ENCODE measurements at regions not wholly inside any gene's neighbourhood (a gene's known extent, or its start where the extent isn't known, plus 50 kb on each side); places are given as distances from the start of the nearest gene placed in this dataset.
"Not testable (repeated sequence)": the region's sequence is repeated elsewhere in the genome, so short reads cannot be mapped to it uniquely, and the experiment has no call there.

DNA sequence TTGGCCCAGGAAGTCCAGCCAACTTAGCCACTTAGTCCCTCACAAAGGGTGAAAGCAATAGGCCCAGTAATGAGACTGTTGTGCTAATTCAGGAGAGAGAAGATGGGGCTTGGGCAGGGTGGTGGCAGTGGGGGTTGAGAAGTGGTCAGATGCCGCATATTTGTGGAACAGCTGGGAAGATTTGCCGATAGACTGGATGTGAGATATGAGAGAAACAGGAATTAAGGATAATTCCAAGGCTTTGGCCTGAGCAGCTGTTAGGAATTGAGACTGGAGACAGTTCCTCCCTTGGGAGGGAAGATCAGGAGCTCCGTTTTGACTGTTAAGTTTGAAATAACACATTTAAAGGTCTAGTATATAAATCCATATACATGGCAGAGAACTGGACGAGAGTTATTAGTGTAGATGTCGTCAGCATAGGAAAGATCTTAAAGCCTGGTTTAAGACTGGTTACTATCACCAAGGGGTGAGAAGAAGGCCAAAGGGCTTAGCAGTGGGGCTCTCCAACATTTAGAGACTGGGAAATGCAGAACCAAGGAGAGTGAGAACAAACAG is 323.7 kb upstream of the FAM78B start:
- no peak for TF ChIP-seq CTCF (IDR thresholded peaks at IDR 0.05; ENCODE audit: insufficient read depth, low read length, severe bottlenecking)
- no peak overlapping the region for H3K4me3 ChIP-seq (ENCODE audit: low read depth, low read length)
- H3K36me3 ChIP-seq (ENCODE audit: control insufficient read depth, insufficient read depth, low read length): no peaks in the 10 kb centered on the region
- H3K27me3 ChIP-seq (ENCODE audit: control insufficient read depth, insufficient read depth, low read length): no peaks in the 10 kb centered on the region
- no peak for FAIRE-seq
- no peak for DNase-seq (ENCODE audit: low read depth)

DNA sequence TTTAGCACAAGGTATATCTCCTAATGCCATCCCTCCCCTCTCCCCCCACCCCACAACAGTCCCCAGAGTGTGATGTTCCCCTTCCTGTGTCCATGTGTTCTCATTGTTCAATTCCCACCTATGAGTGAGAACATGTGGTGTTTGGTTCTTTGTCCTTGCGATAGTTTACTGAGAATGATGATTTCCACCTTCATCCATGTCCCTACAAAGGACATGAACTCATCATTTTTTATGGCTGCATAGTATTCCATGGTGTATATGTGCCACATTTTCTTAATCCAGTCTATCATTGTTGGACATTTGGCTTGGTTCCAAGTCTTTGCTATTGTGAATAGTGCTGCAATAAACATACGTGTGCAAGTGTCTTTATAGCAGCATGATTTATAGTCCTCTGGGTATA is 327.0 kb upstream of the FAM78B start:
- H3K4me3 ChIP-seq (ENCODE audit: low read depth, low read length); DNase-seq (ENCODE audit: low read depth); FAIRE-seq; H3K36me3 ChIP-seq (ENCODE audit: control insufficient read depth, insufficient read depth, low read length); H3K27me3 ChIP-seq (ENCODE audit: control insufficient read depth, insufficient read depth, low read length): not testable (repeated sequence)

DNA sequence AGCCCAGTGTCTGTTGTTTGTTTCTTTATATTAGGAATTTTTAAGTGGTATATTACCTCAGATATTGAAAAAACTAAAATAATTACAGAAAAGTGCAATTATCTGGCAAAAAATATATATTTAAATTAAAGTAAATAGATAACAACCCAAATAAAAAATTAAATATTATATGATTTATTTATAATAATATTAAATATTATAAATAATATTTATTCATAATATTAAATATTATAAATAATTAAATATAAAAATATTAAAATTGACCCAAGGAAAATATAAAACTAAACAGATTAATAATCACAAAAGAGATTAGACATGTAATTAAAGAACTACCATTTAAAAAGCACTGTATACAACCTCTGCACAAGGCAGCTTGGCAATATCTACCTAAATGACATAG is 331.9 kb upstream of the POGK start:
- Histone ChIP-seq H3K27me3 (ENCODE audit: control insufficient read depth, insufficient read depth, low read length) (no peaks in the 10 kb centered on the region), H3K4me3 (ENCODE audit: low read depth, low read length) (no peak overlapping the region), H3K36me3 (ENCODE audit: control insufficient read depth, insufficient read depth, low read length) (no peaks in the 10 kb centered on the region)
- no peak for TF ChIP-seq CTCF (IDR thresholded peaks at IDR 0.05; ENCODE audit: insufficient read depth, low read length, severe bottlenecking)
- no peak for FAIRE-seq
- no peak for DNase-seq (ENCODE audit: low read depth)

DNA sequence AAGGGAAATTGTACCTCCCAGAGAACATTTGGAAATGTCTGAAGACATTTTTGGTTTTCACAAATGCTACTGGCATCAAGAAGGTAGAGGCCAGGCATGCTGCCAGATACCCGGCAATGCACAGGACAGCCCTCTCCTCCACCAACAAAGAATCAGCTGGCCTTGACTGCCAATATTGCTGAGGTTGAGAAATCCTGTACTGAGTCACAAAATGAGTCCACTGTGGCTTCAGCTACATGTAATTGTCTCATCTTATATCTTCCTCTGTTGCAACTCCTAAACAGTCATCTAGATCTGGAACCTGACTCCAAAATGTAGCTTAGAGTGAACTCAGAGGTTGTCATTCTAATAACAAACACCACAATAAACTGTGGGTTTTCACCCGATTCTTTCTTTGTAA is 327.5 kb upstream of the POGK start:
- DNase-seq (ENCODE audit: low read depth): peak; percentile 72
- H3K4me3 ChIP-seq (ENCODE audit: low read depth, low read length): no peak overlapping the region
- no peak for FAIRE-seq
- H3K27me3 ChIP-seq (ENCODE audit: control insufficient read depth, insufficient read depth, low read length): no peaks in the 10 kb centered on the region
- no peak for TF ChIP-seq CTCF (IDR thresholded peaks at IDR 0.05; ENCODE audit: insufficient read depth, low read length, severe bottlenecking)
- H3K36me3 ChIP-seq (ENCODE audit: control insufficient read depth, insufficient read depth, low read length): no peaks in the 10 kb centered on the region

DNA sequence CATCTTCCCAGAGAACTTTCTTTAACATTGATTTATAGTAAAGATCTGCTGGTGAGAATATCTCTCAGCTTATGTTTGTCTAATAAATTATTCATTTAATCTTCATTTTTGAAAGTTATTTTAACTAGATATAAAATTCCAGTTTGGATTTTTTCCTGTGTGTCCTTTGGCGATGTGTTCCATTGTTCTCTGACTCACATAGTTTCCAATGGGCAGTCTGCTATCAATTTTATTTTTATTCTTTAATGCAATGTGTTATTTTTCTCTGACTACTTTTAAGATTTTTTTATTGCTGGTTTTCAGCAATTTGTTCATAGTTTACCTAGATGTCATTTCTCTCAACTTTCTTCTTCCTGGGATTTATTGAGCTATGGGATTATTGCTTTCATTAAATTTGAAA is 325.2 kb upstream of the POGK start:
- Histone ChIP-seq H3K4me3 (ENCODE audit: low read depth, low read length) (no peak overlapping the region), H3K27me3 (ENCODE audit: control insufficient read depth, insufficient read depth, low read length) (no peaks in the 10 kb centered on the region), H3K36me3 (ENCODE audit: control insufficient read depth, insufficient read depth, low read length) (no peaks in the 10 kb centered on the region)
- FAIRE-seq (no peak), DNase-seq (ENCODE audit: low read depth) (no peak)
- no peak for TF ChIP-seq CTCF (IDR thresholded peaks at IDR 0.05; ENCODE audit: insufficient read depth, low read length, severe bottlenecking)

GRCh38 chr1:166527752-166528151 is 311.5 kb upstream of the POGK start:
- Histone ChIP-seq H3K36me3 (ENCODE audit: control insufficient read depth, insufficient read depth, low read length) (no peaks in the 10 kb centered on the region), H3K27me3 (ENCODE audit: control insufficient read depth, insufficient read depth, low read length) (no peaks in the 10 kb centered on the region), H3K4me3 (ENCODE audit: low read depth, low read length) (no peak overlapping the region)
- TF ChIP-seq CTCF (IDR thresholded peaks at IDR 0.05; ENCODE audit: insufficient read depth, low read length, severe bottlenecking): no peak
- no peak for DNase-seq (ENCODE audit: low read depth)
- FAIRE-seq: no peak

Measured in bronchial epithelial cell (primary cell).